GM21447 (cell line): ENCODE measurements at regions not wholly inside any gene's neighbourhood (a gene's known extent, or its start where the extent isn't known, plus 50 kb on each side); places are given as distances from the start of the nearest gene placed in this dataset.

Experiments used
- ATAC-seq: cut with Tn5 transposase; IDR thresholded peaks from one replicate; pipeline ENCODE4 v1.9.1; 2021; ENCODE audit not compliant: unreplicated experiment

- ATAC-seq: no peak
Observed at GRCh38 chr9:26329974-26330373, 562.6 kb downstream of the CAAP1 start.

GRCh38 chr9:26326563-26326962 lies 566.0 kb downstream of the CAAP1 start:
- ATAC-seq: no peak

- no peak for ATAC-seq
Observed at GRCh38 chr9:26325444-26325829, 567.2 kb downstream of the CAAP1 start.

- ATAC-seq: no peak
Observed at GRCh38 chr9:26324786-26325443, 567.7 kb downstream of the CAAP1 start.

GRCh38 chr9:26321935-26322334 lies 570.7 kb downstream of the CAAP1 start:
- no peak for ATAC-seq

GRCh38 chr9:26319859-26320258 lies 572.7 kb downstream of the CAAP1 start:
- no peak for ATAC-seq

- no peak for ATAC-seq
Observed at GRCh38 chr9:26313108-26313507, 579.5 kb downstream of the CAAP1 start.

GRCh38 chr9:26311463-26311995 lies 581.1 kb downstream of the CAAP1 start:
- no peak for ATAC-seq

GRCh38 chr9:26310294-26310693 lies 582.3 kb downstream of the CAAP1 start:
- no peak for ATAC-seq

- no peak for ATAC-seq
Observed at GRCh38 chr9:26308328-26308727, 584.3 kb downstream of the CAAP1 start.

- ATAC-seq: no peak
Observed at GRCh38 chr9:26301659-26302058, 590.9 kb downstream of the CAAP1 start.

GRCh38 chr9:26301046-26301445 lies 591.6 kb downstream of the CAAP1 start:
- ATAC-seq: no peak

- ATAC-seq: no peak
Observed at GRCh38 chr9:26296910-26297572, 595.6 kb downstream of the CAAP1 start.

- no peak for ATAC-seq
Observed at GRCh38 chr9:26292943-26293342, 599.7 kb downstream of the CAAP1 start.

- ATAC-seq: no peak
Observed at GRCh38 chr9:26271495-26272122, 593.4 kb upstream of the TUSC1 start.

- no peak for ATAC-seq
Observed at GRCh38 chr9:26266146-26266793, 588.0 kb upstream of the TUSC1 start.

- no peak for ATAC-seq
Observed at GRCh38 chr9:26264709-26265601, 586.7 kb upstream of the TUSC1 start.

- ATAC-seq: no peak
Observed at GRCh38 chr9:26263478-26263877, 585.2 kb upstream of the TUSC1 start.

- ATAC-seq: no peak
Observed at GRCh38 chr9:26262421-26263107, 584.3 kb upstream of the TUSC1 start.
